ENCODE measurements at regions not wholly inside any gene's neighbourhood (a gene's known extent, or its start where the extent isn't known, plus 50 kb on each side); places are given as distances from the start of the nearest gene placed in this dataset.
"Not testable (repeated sequence)": the region's sequence is repeated elsewhere in the genome, so short reads cannot be mapped to it uniquely, and the experiment has no call there.

DNA sequence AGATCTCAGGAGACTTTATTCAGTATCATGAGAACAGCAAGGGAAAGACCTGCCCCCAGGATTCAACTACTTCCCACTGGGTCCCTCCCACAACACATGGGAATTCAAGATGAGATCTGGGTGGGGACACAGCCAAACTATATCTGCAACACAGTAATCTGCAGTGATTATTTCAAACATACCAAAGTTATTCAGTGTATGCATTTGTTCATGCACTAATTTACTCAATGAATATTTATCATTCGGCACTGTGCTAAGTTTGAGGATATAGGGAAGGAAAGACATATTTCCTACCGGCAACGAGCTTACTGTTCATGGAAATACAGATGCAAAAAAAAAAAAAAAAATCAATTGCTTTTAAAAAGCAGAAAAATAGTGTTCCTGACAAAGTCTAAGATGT, 91.6 kb upstream of the IMMP2L start:
- Histone ChIP-seq H3K4me3 (ENCODE audit: low read length in 2 of 2) (no peak overlapping the region), H2AK5ac (ENCODE audit: low read depth, low read length) (no peak overlapping the region), H3K4me1 (ENCODE audit: control insufficient read depth in 2 of 2, insufficient read depth in 1 of 2, low read depth in 1 of 2, low read length in 2 of 2) (no peaks in the 10 kb centered on the region), H3K14ac (ENCODE audit: low read length) (no peak overlapping the region), H2BK12ac (ENCODE audit: low read length) (no peak overlapping the region), H3K9me3 (replicated peaks in 1 of 2; ENCODE audit: control insufficient read depth in 2 of 2, insufficient read depth in 1 of 2, low read depth in 1 of 2, low read length in 2 of 2) (peaks cover 0 to 1% of the 10 kb centered on the region in 2 donors), H3K4ac (ENCODE audit: low read length) (no peak overlapping the region), H2BK120ac (ENCODE audit: low read depth, low read length) (no peak overlapping the region), H3K27me3 (ENCODE audit: control insufficient read depth in 3 of 3, insufficient read depth in 3 of 3, low read depth in 1 of 3, low read length in 3 of 3) (no peaks in the 10 kb centered on the region), H2BK15ac (ENCODE audit: low read length) (no peak overlapping the region), H3K4me2 (ENCODE audit: insufficient read depth, low read length, poor library complexity, severe bottlenecking) (no peak overlapping the region), H3K27ac (replicated peaks; ENCODE audit: low read length) (no peak overlapping the region), H3K18ac (ENCODE audit: low read length) (no peak overlapping the region), H3K23ac (ENCODE audit: low read depth, low read length, poor library complexity) (no peak overlapping the region), H3K36me3 (replicated peaks in 1 of 2; ENCODE audit: control insufficient read depth in 2 of 2, insufficient read depth in 2 of 2, low read length in 2 of 2) (no peaks in the 10 kb centered on the region), H4K8ac (ENCODE audit: low read depth, low read length) (no peak overlapping the region), H4K91ac (ENCODE audit: low read depth, low read length, poor library complexity) (no peak overlapping the region), H2BK5ac (ENCODE audit: low read length) (no peak overlapping the region), H3K9ac (ENCODE audit: low read depth, low read length, poor library complexity) (no peak overlapping the region), H2AFZ (ENCODE audit: low read length) (no peak overlapping the region), H3K79me1 (ENCODE audit: low read depth, low read length) (no peaks in the 10 kb centered on the region)
- WGBS, 2 donors (ENCODE audit: extremely low coverage in 2 of 2, insufficient read length in 2 of 2, insufficient replicate concordance in 1 of 2): no CpG with 5 or more reads among the region's 3 CpGs
- no peak for DNase-seq (ENCODE audit: low spot score)

GRCh38 chr7:111650456-111650999, 88.2 kb upstream of the IMMP2L start:
- H3K27me3 ChIP-seq (ENCODE audit: control insufficient read depth in 3 of 3, insufficient read depth in 3 of 3, low read depth in 1 of 3, low read length in 3 of 3): no peaks in the 10 kb centered on the region
- no peak overlapping the region for H3K27ac ChIP-seq (replicated peaks; ENCODE audit: low read length)
- no peak overlapping the region for H3K4me2 ChIP-seq (ENCODE audit: insufficient read depth, low read length, poor library complexity, severe bottlenecking)
- H3K14ac ChIP-seq (ENCODE audit: low read length): no peak overlapping the region
- no peak overlapping the region for H3K4me3 ChIP-seq (ENCODE audit: low read length in 2 of 2)
- no peak overlapping the region for H4K8ac ChIP-seq (ENCODE audit: low read depth, low read length)
- no peak for DNase-seq (ENCODE audit: low spot score)
- no CpG with 5 or more reads among the region's 5 CpGs for WGBS, 2 donors (ENCODE audit: extremely low coverage in 2 of 2, insufficient read length in 2 of 2, insufficient replicate concordance in 1 of 2)
- H3K9ac ChIP-seq (ENCODE audit: low read depth, low read length, poor library complexity): no peak overlapping the region
- peaks cover 0 to 1% of the 10 kb centered on the region in 2 donors for H3K9me3 ChIP-seq (replicated peaks in 1 of 2; ENCODE audit: control insufficient read depth in 2 of 2, insufficient read depth in 1 of 2, low read depth in 1 of 2, low read length in 2 of 2)
- no peak overlapping the region for H2BK15ac ChIP-seq (ENCODE audit: low read length)
- H2BK120ac ChIP-seq (ENCODE audit: low read depth, low read length): no peak overlapping the region
- H3K23ac ChIP-seq (ENCODE audit: low read depth, low read length, poor library complexity): no peak overlapping the region
- H3K79me1 ChIP-seq (ENCODE audit: low read depth, low read length): no peaks in the 10 kb centered on the region
- H3K4me1 ChIP-seq (ENCODE audit: control insufficient read depth in 2 of 2, insufficient read depth in 1 of 2, low read depth in 1 of 2, low read length in 2 of 2): no peaks in the 10 kb centered on the region
- H3K18ac ChIP-seq (ENCODE audit: low read length): no peak overlapping the region
- H2BK12ac ChIP-seq (ENCODE audit: low read length): no peak overlapping the region
- no peak overlapping the region for H2AK5ac ChIP-seq (ENCODE audit: low read depth, low read length)
- no peak overlapping the region for H2AFZ ChIP-seq (ENCODE audit: low read length)
- H3K36me3 ChIP-seq (replicated peaks in 1 of 2; ENCODE audit: control insufficient read depth in 2 of 2, insufficient read depth in 2 of 2, low read length in 2 of 2): no peaks in the 10 kb centered on the region
- H2BK5ac ChIP-seq (ENCODE audit: low read length): no peak overlapping the region
- H3K4ac ChIP-seq (ENCODE audit: low read length): no peak overlapping the region
- H4K91ac ChIP-seq (ENCODE audit: low read depth, low read length, poor library complexity): no peak overlapping the region

- no peak overlapping the region for H4K8ac ChIP-seq (ENCODE audit: low read depth, low read length)
- H3K4ac ChIP-seq (ENCODE audit: low read length): no peak overlapping the region
- no peak overlapping the region for H2AK5ac ChIP-seq (ENCODE audit: low read depth, low read length)
- no peak overlapping the region for H3K9ac ChIP-seq (ENCODE audit: low read depth, low read length, poor library complexity)
- H3K36me3 ChIP-seq (replicated peaks in 1 of 2; ENCODE audit: control insufficient read depth in 2 of 2, insufficient read depth in 2 of 2, low read length in 2 of 2): no peaks in the 10 kb centered on the region
- H2AFZ ChIP-seq (ENCODE audit: low read length): no peak overlapping the region
- H3K79me1 ChIP-seq (ENCODE audit: low read depth, low read length): no peaks in the 10 kb centered on the region
- H2BK5ac ChIP-seq (ENCODE audit: low read length): no peak overlapping the region
- no peak overlapping the region for H3K4me2 ChIP-seq (ENCODE audit: insufficient read depth, low read length, poor library complexity, severe bottlenecking)
- no peak overlapping the region for H3K4me3 ChIP-seq (ENCODE audit: low read length in 2 of 2)
- H3K18ac ChIP-seq (ENCODE audit: low read length): no peak overlapping the region
- H3K14ac ChIP-seq (ENCODE audit: low read length): no peak overlapping the region
- H3K4me1 ChIP-seq (ENCODE audit: control insufficient read depth in 2 of 2, insufficient read depth in 1 of 2, low read depth in 1 of 2, low read length in 2 of 2): no peaks in the 10 kb centered on the region
- no CpG with 5 or more reads among the region's 4 CpGs for WGBS, 2 donors (ENCODE audit: extremely low coverage in 2 of 2, insufficient read length in 2 of 2, insufficient replicate concordance in 1 of 2)
- no peak overlapping the region for H2BK12ac ChIP-seq (ENCODE audit: low read length)
- H4K91ac ChIP-seq (ENCODE audit: low read depth, low read length, poor library complexity): no peak overlapping the region
- no peak overlapping the region for H2BK120ac ChIP-seq (ENCODE audit: low read depth, low read length)
- H3K27me3 ChIP-seq (ENCODE audit: control insufficient read depth in 3 of 3, insufficient read depth in 3 of 3, low read depth in 1 of 3, low read length in 3 of 3): no peaks in the 10 kb centered on the region
- DNase-seq (ENCODE audit: low spot score): no peak
- H2BK15ac ChIP-seq (ENCODE audit: low read length): no peak overlapping the region
- no peak overlapping the region for H3K23ac ChIP-seq (ENCODE audit: low read depth, low read length, poor library complexity)
- H3K27ac ChIP-seq (replicated peaks; ENCODE audit: low read length): no peak overlapping the region
- peaks cover 0 to 1% of the 10 kb centered on the region in 2 donors for H3K9me3 ChIP-seq (replicated peaks in 1 of 2; ENCODE audit: control insufficient read depth in 2 of 2, insufficient read depth in 1 of 2, low read depth in 1 of 2, low read length in 2 of 2)
Measured at GRCh38 chr7:111647881-111648280, 85.6 kb upstream of the IMMP2L start.

DNA sequence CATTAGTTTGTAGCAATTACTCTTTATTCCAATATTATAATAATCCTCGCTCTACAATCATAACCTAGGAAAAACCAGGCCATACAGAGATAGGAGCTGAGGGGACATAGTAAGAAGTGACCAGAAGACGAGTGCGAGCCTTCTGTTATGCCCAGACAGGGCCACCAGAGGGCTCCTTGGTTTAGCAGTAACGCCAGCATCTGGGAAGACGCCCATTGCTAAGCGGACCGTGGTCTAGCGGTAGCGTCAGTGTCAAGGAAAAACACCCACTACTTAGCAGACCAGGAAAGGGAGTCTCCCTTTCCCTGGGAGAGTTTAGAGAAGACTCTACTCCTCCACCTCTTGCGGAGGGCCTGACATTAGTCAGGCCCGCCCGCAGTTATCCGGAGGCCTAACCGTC, 82.3 kb upstream of the IMMP2L start:
- not testable (repeated sequence) for H2AFZ ChIP-seq (ENCODE audit: low read length); H2BK15ac ChIP-seq (ENCODE audit: low read length); H3K9me3 ChIP-seq (replicated peaks in 1 of 2; ENCODE audit: control insufficient read depth in 2 of 2, insufficient read depth in 1 of 2, low read depth in 1 of 2, low read length in 2 of 2); H3K27ac ChIP-seq (replicated peaks; ENCODE audit: low read length); H3K4me3 ChIP-seq (ENCODE audit: low read length in 2 of 2); H2BK120ac ChIP-seq (ENCODE audit: low read depth, low read length); H3K27me3 ChIP-seq (ENCODE audit: control insufficient read depth in 3 of 3, insufficient read depth in 3 of 3, low read depth in 1 of 3, low read length in 3 of 3); H3K36me3 ChIP-seq (replicated peaks in 1 of 2; ENCODE audit: control insufficient read depth in 2 of 2, insufficient read depth in 2 of 2, low read length in 2 of 2); H3K14ac ChIP-seq (ENCODE audit: low read length); H3K4ac ChIP-seq (ENCODE audit: low read length); H2AK5ac ChIP-seq (ENCODE audit: low read depth, low read length); H2BK5ac ChIP-seq (ENCODE audit: low read length); H4K91ac ChIP-seq (ENCODE audit: low read depth, low read length, poor library complexity); H3K4me1 ChIP-seq (ENCODE audit: control insufficient read depth in 2 of 2, insufficient read depth in 1 of 2, low read depth in 1 of 2, low read length in 2 of 2); H3K4me2 ChIP-seq (ENCODE audit: insufficient read depth, low read length, poor library complexity, severe bottlenecking); H3K79me1 ChIP-seq (ENCODE audit: low read depth, low read length); DNase-seq (ENCODE audit: low spot score); H3K23ac ChIP-seq (ENCODE audit: low read depth, low read length, poor library complexity); H4K8ac ChIP-seq (ENCODE audit: low read depth, low read length); H2BK12ac ChIP-seq (ENCODE audit: low read length); H3K9ac ChIP-seq (ENCODE audit: low read depth, low read length, poor library complexity); H3K18ac ChIP-seq (ENCODE audit: low read length)
- WGBS, 2 donors (ENCODE audit: extremely low coverage in 2 of 2, insufficient read length in 2 of 2, insufficient replicate concordance in 1 of 2): no CpG with 5 or more reads among the region's 14 CpGs
